DND-41 (cell line): ENCODE measurements at regions not wholly inside any gene's neighbourhood (a gene's known extent, or its start where the extent isn't known, plus 50 kb on each side); places are given as distances from the start of the nearest gene placed in this dataset.

Experiments
- ATAC-seq: fragments of 200-7000 bp; cut with Tn5 transposase; 3 replicates; pipeline ENCODE4 v1.9.1; 2021; ENCODE audit warnings: low read depth; ENCODE audit not compliant: insufficient read depth
- DNase-seq: peaks from one replicate; pipeline ENCODE4 v3.0.0-alpha.2; 2020
- H2AFZ ChIP-seq: 2 replicates; pipeline ENCODE4 v1.6.0; 2012; ENCODE audit warnings: low read depth, low read length
- H3K27ac ChIP-seq: 2 replicates; pipeline ENCODE4 v1.5.1; 2012; ENCODE audit warnings: low read length, inconsistent platforms
- H3K27me3 ChIP-seq: fragments of 200-600 bp; sonication (generic); 2 replicates; pipeline ENCODE4 v1.6.0; 2012; ENCODE audit warnings: low read length, mild to moderate bottlenecking, inconsistent platforms; ENCODE audit not compliant: insufficient read depth, poor library complexity
- H3K36me3 ChIP-seq: 2 replicates; pipeline ENCODE4 v1.5.1; 2012; ENCODE audit warnings: low read length, inconsistent platforms; ENCODE audit not compliant: insufficient read depth
- H3K4me1 ChIP-seq: 2 replicates; pipeline ENCODE4 v1.5.1; 2012; ENCODE audit warnings: mild to moderate bottlenecking, low read length; ENCODE audit not compliant: insufficient read depth
- H3K4me2 ChIP-seq: 2 replicates; pipeline ENCODE4 v1.6.0; 2012; ENCODE audit warnings: mild to moderate bottlenecking, moderate library complexity, low read length, inconsistent platforms; ENCODE audit not compliant: insufficient read depth
- H3K4me3 ChIP-seq, 2 experiments: fragments of 200-600 bp in 1 of 2; shearing (Covaris generic) in 1 of 2; 2 replicates each; pipeline ENCODE4 v1.5.1; 2012 to 2016; ENCODE audit warnings: inconsistent platforms in 2 of 2, low read length in 2 of 2, mild to moderate bottlenecking in 2 of 2, low read depth in 1 of 2, moderate library complexity in 1 of 2
- H3K79me2 ChIP-seq: 2 replicates; pipeline ENCODE4 v1.6.0; 2012; ENCODE audit warnings: low read length, inconsistent platforms; ENCODE audit not compliant: insufficient read depth
- H3K9ac ChIP-seq: 2 replicates; pipeline ENCODE4 v1.6.0; 2012; ENCODE audit warnings: low read depth, mild to moderate bottlenecking, inconsistent platforms, low read length, moderate library complexity
- H3K9me3 ChIP-seq: 2 replicates; pipeline ENCODE4 v1.5.1; 2012; ENCODE audit warnings: low read length, moderate library complexity, mild to moderate bottlenecking, inconsistent platforms; ENCODE audit not compliant: insufficient read depth, severe bottlenecking
- H4K20me1 ChIP-seq: 2 replicates; pipeline ENCODE4 v1.6.0; 2012; ENCODE audit warnings: low read length; ENCODE audit not compliant: insufficient read depth
- EZH2 ChIP-seq: IDR thresholded peaks from 3 replicates; pipeline ENCODE4 v1.6.1; 2012; ENCODE audit warnings: borderline replicate concordance, low read depth, mild to moderate bottlenecking, moderate library complexity, low read length, inconsistent platforms; ENCODE audit not compliant: severe bottlenecking
- TF ChIP-seq, protein P1 (sequence below): IDR thresholded peaks from 2 replicates; pipeline ENCODE4 v1.5.1; 2012; ENCODE audit warnings: borderline replicate concordance, low read length, moderate library complexity, mild to moderate bottlenecking; ENCODE audit not compliant: poor library complexity, severe bottlenecking; ENCODE audit errors: extremely low read depth

DNA sequence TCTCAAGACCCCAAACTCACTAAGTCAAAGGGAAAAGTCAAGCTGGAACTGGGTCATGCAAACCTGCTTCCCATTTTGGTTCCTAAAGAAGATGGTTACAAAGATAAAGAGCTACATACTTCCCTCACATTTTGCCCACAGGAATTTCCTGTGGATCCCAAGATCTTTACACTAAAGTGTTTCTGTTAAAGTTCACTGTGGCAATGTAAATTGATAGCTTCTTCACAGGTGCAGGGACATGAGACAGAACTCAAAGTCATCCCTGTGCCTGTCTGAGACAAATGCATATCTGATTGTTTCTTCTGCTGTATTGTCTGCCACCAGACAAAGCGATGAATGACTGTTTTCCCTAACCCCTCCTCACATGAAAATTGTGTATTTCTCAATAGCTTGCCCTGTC lies 567.8 kb downstream of the ZIC1 start:
- no peaks in the 10 kb centered on the region for H3K4me1 ChIP-seq
- no peak overlapping the region for H3K27ac ChIP-seq
- H3K9me3 ChIP-seq = no peaks in the 10 kb centered on the region
- ATAC-seq (no peak), DNase-seq (no peak)
- no peaks in the 10 kb centered on the region for H3K27me3 ChIP-seq
- H3K4me2 ChIP-seq = no peak overlapping the region
- no peak for TF ChIP-seq EZH2
- TF ChIP-seq, protein P1, sequence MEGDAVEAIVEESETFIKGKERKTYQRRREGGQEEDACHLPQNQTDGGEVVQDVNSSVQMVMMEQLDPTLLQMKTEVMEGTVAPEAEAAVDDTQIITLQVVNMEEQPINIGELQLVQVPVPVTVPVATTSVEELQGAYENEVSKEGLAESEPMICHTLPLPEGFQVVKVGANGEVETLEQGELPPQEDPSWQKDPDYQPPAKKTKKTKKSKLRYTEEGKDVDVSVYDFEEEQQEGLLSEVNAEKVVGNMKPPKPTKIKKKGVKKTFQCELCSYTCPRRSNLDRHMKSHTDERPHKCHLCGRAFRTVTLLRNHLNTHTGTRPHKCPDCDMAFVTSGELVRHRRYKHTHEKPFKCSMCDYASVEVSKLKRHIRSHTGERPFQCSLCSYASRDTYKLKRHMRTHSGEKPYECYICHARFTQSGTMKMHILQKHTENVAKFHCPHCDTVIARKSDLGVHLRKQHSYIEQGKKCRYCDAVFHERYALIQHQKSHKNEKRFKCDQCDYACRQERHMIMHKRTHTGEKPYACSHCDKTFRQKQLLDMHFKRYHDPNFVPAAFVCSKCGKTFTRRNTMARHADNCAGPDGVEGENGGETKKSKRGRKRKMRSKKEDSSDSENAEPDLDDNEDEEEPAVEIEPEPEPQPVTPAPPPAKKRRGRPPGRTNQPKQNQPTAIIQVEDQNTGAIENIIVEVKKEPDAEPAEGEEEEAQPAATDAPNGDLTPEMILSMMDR = no peak
- no peak overlapping the region for H3K9ac ChIP-seq
- no peaks in the 10 kb centered on the region for H3K79me2 ChIP-seq
- no peaks in the 10 kb centered on the region for H4K20me1 ChIP-seq
- H3K4me3 ChIP-seq = no peak overlapping the region
- no peaks in the 10 kb centered on the region for H3K36me3 ChIP-seq
- H2AFZ ChIP-seq = no peak overlapping the region

DNA sequence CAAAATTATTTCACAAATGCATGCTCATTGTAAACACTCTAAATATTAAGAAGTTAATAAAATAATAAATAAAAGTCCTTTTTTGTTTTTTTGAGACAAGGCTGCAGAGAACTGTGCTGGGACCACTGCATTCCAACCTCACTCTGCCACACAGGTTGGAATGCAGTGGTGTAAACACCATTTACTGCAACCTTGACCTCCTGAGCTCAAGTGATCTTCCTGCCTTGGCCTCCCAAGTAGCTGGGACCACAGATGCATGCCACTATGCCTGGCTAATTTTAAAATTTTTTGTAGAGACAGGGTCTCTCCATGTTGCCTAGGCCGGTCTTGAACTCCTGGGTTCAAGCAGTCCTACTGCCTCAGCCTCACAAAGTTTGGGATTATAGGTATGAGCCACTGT lies 578.4 kb downstream of the ZIC1 start:
- no peak overlapping the region for H3K27ac ChIP-seq
- H3K4me1 ChIP-seq = no peaks in the 10 kb centered on the region
- no peaks in the 10 kb centered on the region for H3K9me3 ChIP-seq
- H2AFZ ChIP-seq = no peak overlapping the region
- TF ChIP-seq, protein P1 = no peak
- TF ChIP-seq EZH2 = no peak
- H3K27me3 ChIP-seq = no peaks in the 10 kb centered on the region
- no peaks in the 10 kb centered on the region for H3K36me3 ChIP-seq
- H4K20me1 ChIP-seq = no peaks in the 10 kb centered on the region
- ATAC-seq (no peak), DNase-seq (no peak)
- H3K4me2 ChIP-seq = no peak overlapping the region
- no peak overlapping the region for H3K9ac ChIP-seq
- no peaks in the 10 kb centered on the region for H3K79me2 ChIP-seq
- H3K4me3 ChIP-seq = no peak overlapping the region

DNA sequence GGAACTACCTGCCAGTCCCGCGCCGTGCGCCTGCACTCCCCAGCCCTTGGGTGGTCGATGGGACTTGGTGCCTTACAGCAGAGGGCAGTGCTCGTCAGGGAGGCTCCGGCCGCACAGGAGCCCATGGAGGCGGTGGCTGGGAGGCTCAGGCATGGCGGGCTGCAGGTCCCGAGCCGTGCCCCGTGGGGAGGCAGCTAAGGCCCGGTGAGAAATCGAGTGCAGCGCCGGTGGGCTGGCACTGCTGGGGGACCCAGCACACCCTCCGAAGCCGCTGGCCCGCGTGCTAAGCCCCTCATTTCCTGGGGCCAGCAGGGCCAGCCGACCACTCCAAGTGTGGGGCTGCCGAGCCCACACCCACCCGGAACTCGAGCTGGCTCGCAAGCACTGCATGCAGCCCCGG lies 580.2 kb downstream of the ZIC1 start:
- Histone ChIP-seq H4K20me1 (no peaks in the 10 kb centered on the region), H3K4me2 (no peak overlapping the region), H3K79me2 (no peaks in the 10 kb centered on the region), H3K36me3 (no peaks in the 10 kb centered on the region), H3K4me3 (no peak overlapping the region), H3K27ac (no peak overlapping the region), H3K4me1 (no peaks in the 10 kb centered on the region), H2AFZ (no peak overlapping the region), H3K9ac (no peak overlapping the region), H3K9me3 (no peaks in the 10 kb centered on the region), H3K27me3 (no peaks in the 10 kb centered on the region)
- TF ChIP-seq EZH2 = no peak
- DNase-seq (no peak), ATAC-seq (no peak)

DNA sequence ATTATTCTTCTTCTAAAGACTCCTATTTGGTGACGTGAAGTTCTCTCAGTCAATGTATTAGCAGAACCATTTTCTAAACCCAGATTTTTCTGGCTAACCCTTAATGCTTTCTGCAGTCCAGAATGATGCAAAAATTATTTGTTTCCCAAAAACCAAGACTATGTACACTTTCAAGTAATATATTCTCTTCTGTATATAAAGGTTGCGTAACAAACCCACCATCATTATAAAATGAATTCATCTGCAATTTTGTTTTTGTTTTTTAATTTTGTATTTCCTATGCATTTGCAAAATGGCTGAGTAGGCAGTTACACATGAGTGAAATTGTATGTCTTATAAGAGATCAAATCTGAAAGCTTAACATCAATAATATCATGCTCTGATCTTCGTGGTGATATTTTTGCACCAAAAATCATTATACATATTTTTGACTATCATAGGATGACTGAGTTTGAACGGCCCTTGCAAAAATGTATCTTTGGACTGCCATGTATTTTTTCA lies 593.6 kb downstream of the ZIC1 start:
- TF ChIP-seq, protein P1 = no peak
- no peak for TF ChIP-seq EZH2
- Histone ChIP-seq H3K4me2 (no peak overlapping the region), H3K27ac (no peak overlapping the region), H3K27me3 (no peaks in the 10 kb centered on the region), H4K20me1 (no peaks in the 10 kb centered on the region), H2AFZ (no peak overlapping the region), H3K4me1 (no peaks in the 10 kb centered on the region), H3K79me2 (no peaks in the 10 kb centered on the region), H3K9me3 (no peaks in the 10 kb centered on the region), H3K9ac (no peak overlapping the region), H3K4me3 (no peak overlapping the region), H3K36me3 (no peaks in the 10 kb centered on the region)
- no peak for DNase-seq
- no peak for ATAC-seq
